Caco-2 (cell line): ENCODE measurements at regions not wholly inside any gene's neighbourhood (a gene's known extent, or its start where the extent isn't known, plus 50 kb on each side); places are given as distances from the start of the nearest gene placed in this dataset.
A peak's percentile ranks its signal among the peaks of the same experiment; 100 is the strongest.

Experiments
- BruUV-seq: library from RNA; stranded (reverse); fragments of 400-500 nt; replicated peaks from 2 replicates; lab custom pipeline; 2021; lab: Mats Ljungman, UMichigan
- CTCF ChIA-PET: fragments of 300-600 bp; sonication (Branson Sonifier 250); formaldehyde crosslinking; loops from one replicate; lab custom pipeline; 2022; ENCODE audit warnings: antibody characterized with exemption; lab: Charles Lee
- POLR2A ChIA-PET: fragments of 300-600 bp; sonication (Branson Sonifier 250); formaldehyde crosslinking; loops from one replicate; lab custom pipeline; 2022; ENCODE audit warnings: antibody characterized with exemption; lab: Charles Lee
- DNase-seq, 2 experiments: peaks; one replicate each; pipeline versions ENCODE4 v3.0.0 to v3.0.0-alpha.2; 2020 to 2022
- H3K27me3 ChIP-seq: replicated peaks from 2 replicates; pipeline ENCODE4 v1.6.0; 2011; ENCODE audit warnings: low read length; ENCODE audit not compliant: control insufficient read depth, insufficient read depth
- H3K36me3 ChIP-seq: 2 replicates; pipeline ENCODE4 v1.5.1; 2011; ENCODE audit warnings: low read length; ENCODE audit not compliant: control insufficient read depth, insufficient read depth
- H3K4me1 ChIP-seq: fragments of 250-450 bp; sonication (Bioruptor Pico); 2 replicates; pipeline ENCODE4 v1.5.1; 2020; ENCODE audit warnings: mild to moderate bottlenecking
- H3K4me3 ChIP-seq: 2 replicates; pipeline ENCODE4 v1.5.1; 2011; ENCODE audit warnings: low read depth, mild to moderate bottlenecking, control low read depth, low read length
- H3K9me3 ChIP-seq: fragments of 250-450 bp; sonication (Bioruptor Pico); 2 replicates; pipeline ENCODE4 v1.5.1; 2020; ENCODE audit warnings: mild to moderate bottlenecking, moderate library complexity
- H3K27ac Mint-ChIP-seq: one replicate; pipeline ENCODE4 v1.8.0; 2022; ENCODE audit warnings: mixed read lengths; ENCODE audit not compliant: unreplicated experiment
- H3K27me3 Mint-ChIP-seq: one replicate; pipeline ENCODE4 v1.8.0; 2022; ENCODE audit warnings: mixed read lengths; ENCODE audit not compliant: insufficient read depth, unreplicated experiment
- H3K36me3 Mint-ChIP-seq: one replicate; pipeline ENCODE4 v1.8.0; 2022; ENCODE audit warnings: mild to moderate bottlenecking, mixed read lengths; ENCODE audit not compliant: insufficient read depth, unreplicated experiment
- H3K4me1 Mint-ChIP-seq: one replicate; pipeline ENCODE4 v1.8.0; 2022; ENCODE audit warnings: low read depth, mixed read lengths; ENCODE audit not compliant: unreplicated experiment
- H3K4me3 Mint-ChIP-seq: one replicate; pipeline ENCODE4 v1.8.0; 2022; ENCODE audit warnings: mild to moderate bottlenecking, moderate library complexity, mixed read lengths; ENCODE audit not compliant: unreplicated experiment
- H3K9me3 Mint-ChIP-seq: one replicate; pipeline ENCODE4 v1.8.0; 2022; ENCODE audit warnings: mixed read lengths; ENCODE audit not compliant: unreplicated experiment
- intact Hi-C: fragments of 100-400 bp; cut with micrococcal nuclease; formaldehyde crosslinking; loops from one replicate; pipeline ENCODE4 v1.10.0; 2022; ENCODE audit not compliant: unreplicated experiment
- TF ChIP-seq, protein P1 (sequence below), 2 experiments: fragments of 200-600 bp in 1 of 2; IDR thresholded peaks; 1 replicate in 1 of 2; 2 replicates in 1 of 2; pipeline versions ENCODE4 v1.5.1 to v1.8.0; 2011 to 2022; ENCODE audit warnings: antibody characterized with exemption in 1 of 2, control low read depth in 1 of 2, inconsistent platforms in 1 of 2, low read depth in 1 of 2, low read length in 1 of 2, mild to moderate bottlenecking in 1 of 2, moderate library complexity in 1 of 2; ENCODE audit not compliant: insufficient read depth in 1 of 2, severe bottlenecking in 1 of 2, unreplicated experiment in 1 of 2

DNA sequence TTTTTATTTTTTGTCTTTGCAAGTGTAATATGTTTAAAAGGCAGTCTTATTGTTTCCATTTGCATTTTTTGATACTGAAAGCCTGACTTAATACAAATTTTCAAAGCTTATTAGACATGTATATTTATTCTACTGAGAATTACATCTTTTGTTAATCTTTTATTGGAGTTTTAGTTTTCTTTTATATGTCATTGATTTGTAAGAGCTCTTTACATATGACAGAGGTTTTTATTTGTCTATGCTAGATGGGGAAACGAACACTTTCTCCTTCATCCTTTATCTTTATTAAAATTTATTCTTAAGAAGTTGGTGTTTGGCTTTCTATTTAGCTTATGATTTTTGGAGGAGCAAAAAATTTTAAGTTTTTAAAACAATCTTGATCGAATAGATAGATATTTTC is 234.4 kb upstream of the SRRM4 start:
- Mint-ChIP-seq H3K27me3 (peaks cover 2% of the 10 kb centered on the region), H3K4me1 (no peaks in the 10 kb centered on the region), H3K27ac (no peak overlapping the region), H3K4me3 (no peak overlapping the region), H3K9me3 (peaks cover 9% of the 10 kb centered on the region), H3K36me3 (no peaks in the 10 kb centered on the region)
- TF ChIP-seq, protein P1, sequence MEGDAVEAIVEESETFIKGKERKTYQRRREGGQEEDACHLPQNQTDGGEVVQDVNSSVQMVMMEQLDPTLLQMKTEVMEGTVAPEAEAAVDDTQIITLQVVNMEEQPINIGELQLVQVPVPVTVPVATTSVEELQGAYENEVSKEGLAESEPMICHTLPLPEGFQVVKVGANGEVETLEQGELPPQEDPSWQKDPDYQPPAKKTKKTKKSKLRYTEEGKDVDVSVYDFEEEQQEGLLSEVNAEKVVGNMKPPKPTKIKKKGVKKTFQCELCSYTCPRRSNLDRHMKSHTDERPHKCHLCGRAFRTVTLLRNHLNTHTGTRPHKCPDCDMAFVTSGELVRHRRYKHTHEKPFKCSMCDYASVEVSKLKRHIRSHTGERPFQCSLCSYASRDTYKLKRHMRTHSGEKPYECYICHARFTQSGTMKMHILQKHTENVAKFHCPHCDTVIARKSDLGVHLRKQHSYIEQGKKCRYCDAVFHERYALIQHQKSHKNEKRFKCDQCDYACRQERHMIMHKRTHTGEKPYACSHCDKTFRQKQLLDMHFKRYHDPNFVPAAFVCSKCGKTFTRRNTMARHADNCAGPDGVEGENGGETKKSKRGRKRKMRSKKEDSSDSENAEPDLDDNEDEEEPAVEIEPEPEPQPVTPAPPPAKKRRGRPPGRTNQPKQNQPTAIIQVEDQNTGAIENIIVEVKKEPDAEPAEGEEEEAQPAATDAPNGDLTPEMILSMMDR (IDR thresholded peaks at IDR 0.05; ENCODE audit: insufficient read depth in 1 of 2, low read depth in 1 of 2, low read length in 1 of 2, severe bottlenecking in 1 of 2, unreplicated experiment in 1 of 2) = no peak
- H3K4me1 ChIP-seq = no peaks in the 10 kb centered on the region
- POLR2A ChIA-PET = no interaction called here
- BruUV-seq = no TSS peak
- intact Hi-C loops = no loop called here
- DNase-seq = no peak
- H3K4me3 ChIP-seq = no peak overlapping the region
- CTCF ChIA-PET = no interaction called here
- no peaks in the 10 kb centered on the region for H3K36me3 ChIP-seq
- no peaks in the 10 kb centered on the region for H3K27me3 ChIP-seq
- H3K9me3 ChIP-seq = no peaks in the 10 kb centered on the region

- Histone ChIP-seq H3K27me3 (no peaks in the 10 kb centered on the region), H3K4me3 (no peak overlapping the region), H3K9me3 (no peaks in the 10 kb centered on the region), H3K4me1 (no peaks in the 10 kb centered on the region), H3K36me3 (no peaks in the 10 kb centered on the region)
- TF ChIP-seq, protein P1 (IDR thresholded peaks at IDR 0.05; ENCODE audit: insufficient read depth in 1 of 2, low read depth in 1 of 2, low read length in 1 of 2, severe bottlenecking in 1 of 2, unreplicated experiment in 1 of 2) = no peak
- Mint-ChIP-seq H3K36me3 (no peaks in the 10 kb centered on the region), H3K4me3 (no peak overlapping the region), H3K4me1 (no peaks in the 10 kb centered on the region), H3K9me3 (peaks cover 9% of the 10 kb centered on the region), H3K27me3 (peaks cover 2% of the 10 kb centered on the region), H3K27ac (no peak overlapping the region)
- ChIA-PET POLR2A (no interaction called here), CTCF (no interaction called here)
- no peak for DNase-seq
- no TSS peak for BruUV-seq
- intact Hi-C loops = no loop called here
These were observed 233.6 kb upstream of the SRRM4 start for GRCh38 chr12:118747771-118748170.

DNA sequence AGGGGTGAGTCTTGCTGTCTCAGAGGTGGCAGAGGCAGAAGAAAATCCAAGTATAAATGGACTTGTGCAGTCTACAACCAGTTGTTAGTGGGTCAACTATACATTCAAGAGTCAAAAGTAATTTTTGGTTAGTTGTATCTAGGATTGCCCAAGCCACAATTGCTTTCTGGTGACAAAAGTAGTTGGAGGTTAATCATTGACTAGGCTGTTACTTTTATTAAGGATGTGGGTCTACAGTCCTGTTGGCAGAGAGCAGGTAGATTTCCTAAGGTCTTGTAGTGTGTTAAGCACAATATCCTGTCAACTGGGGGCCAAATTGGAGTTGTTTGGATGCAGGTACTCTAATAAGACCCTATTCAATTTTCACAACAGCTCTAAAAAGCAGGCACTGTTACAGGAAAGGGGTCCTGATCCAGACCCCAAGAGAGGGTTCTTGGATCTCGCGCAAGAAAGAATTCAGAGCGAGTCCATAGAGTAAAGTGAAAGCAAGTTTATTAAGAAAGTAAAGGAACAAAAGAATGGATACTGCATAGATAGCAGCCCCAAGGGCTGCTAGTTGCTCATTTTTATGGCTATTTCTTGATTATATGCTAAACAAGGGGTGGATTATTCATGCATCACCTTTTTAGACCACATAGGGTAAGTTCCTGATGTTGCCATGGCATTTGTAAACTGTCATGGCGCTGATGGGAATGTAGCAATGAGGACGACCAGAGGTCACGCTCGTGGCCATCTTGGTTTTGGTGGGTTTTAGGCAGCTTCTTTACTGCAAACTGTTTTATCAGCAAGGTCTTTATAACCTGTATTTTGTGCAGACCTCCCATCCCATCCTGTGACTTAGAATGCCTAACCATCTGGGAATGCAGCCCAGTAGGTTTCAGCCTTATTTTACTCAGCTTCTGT is 232.6 kb upstream of the SRRM4 start:
- Histone ChIP-seq H3K4me3 (no peak overlapping the region), H3K27me3 (no peaks in the 10 kb centered on the region), H3K36me3 (no peaks in the 10 kb centered on the region), H3K9me3 (no peaks in the 10 kb centered on the region), H3K4me1 (no peaks in the 10 kb centered on the region)
- Mint-ChIP-seq H3K27me3 (peaks cover 2% of the 10 kb centered on the region), H3K4me1 (no peaks in the 10 kb centered on the region), H3K27ac (no peak overlapping the region), H3K4me3 (no peak overlapping the region), H3K9me3 (peaks cover 2% of the 10 kb centered on the region), H3K36me3 (no peaks in the 10 kb centered on the region)
- TF ChIP-seq, protein P1 (IDR thresholded peaks at IDR 0.05; ENCODE audit: insufficient read depth in 1 of 2, low read depth in 1 of 2, low read length in 1 of 2, severe bottlenecking in 1 of 2, unreplicated experiment in 1 of 2) = no peak
- intact Hi-C loops = no loop called here
- ChIA-PET CTCF (no interaction called here), POLR2A (no interaction called here)
- no TSS peak for BruUV-seq
- peak in 1 of 2 experiments; percentile 1 for DNase-seq
